ENCODE measurements at regions not wholly inside any gene's neighbourhood (a gene's known extent, or its start where the extent isn't known, plus 50 kb on each side); places are given as distances from the start of the nearest gene placed in this dataset.

- TF ChIP-seq YY1 (IDR thresholded peaks at IDR 0.05; ENCODE audit: insufficient read depth, insufficient read length) (no peak), ZNF274 (IDR thresholded peaks at IDR 0.05; ENCODE audit: low read depth, low read length) (no peak)
Measured at GRCh38 chr6:103000688-103001087, 1607.2 kb downstream of the GRIK2 start.
